ENCODE measurements at regions not wholly inside any gene's neighbourhood (a gene's known extent, or its start where the extent isn't known, plus 50 kb on each side); places are given as distances from the start of the nearest gene placed in this dataset.
"Not testable (repeated sequence)": the region's sequence is repeated elsewhere in the genome, so short reads cannot be mapped to it uniquely, and the experiment has no call there.

GRCh38 chr16:48960830-48961229 is 320.8 kb downstream of the CBLN1 start:
- no peak for DNase-seq
- Histone ChIP-seq H3K4me1 (peaks cover 19% of the 10 kb centered on the region), H3K27me3 (ENCODE audit: low read depth) (no peaks in the 10 kb centered on the region), H3K9me3 (replicated peaks) (no peaks in the 10 kb centered on the region), H3K27ac (replicated peaks) (no peak overlapping the region), H3K4me3 (no peak overlapping the region), H3K36me3 (no peaks in the 10 kb centered on the region)
- no peak for TF ChIP-seq CTCF (IDR thresholded peaks at IDR 0.05; ENCODE audit: borderline replicate concordance)
- intact Hi-C loops (cut with micrococcal nuclease), result no loop called here

GRCh38 chr16:48959747-48960146 is 321.9 kb downstream of the CBLN1 start:
- DNase-seq, result no peak
- Histone ChIP-seq H3K4me3 (no peak overlapping the region), H3K27ac (replicated peaks) (no peak overlapping the region), H3K4me1 (peaks cover 22% of the 10 kb centered on the region), H3K9me3 (replicated peaks) (no peaks in the 10 kb centered on the region), H3K36me3 (no peaks in the 10 kb centered on the region), H3K27me3 (ENCODE audit: low read depth) (no peaks in the 10 kb centered on the region)
- TF ChIP-seq CTCF (IDR thresholded peaks at IDR 0.05; ENCODE audit: borderline replicate concordance), result no peak
- intact Hi-C loops (cut with micrococcal nuclease), result no loop called here

- no peaks in the 10 kb centered on the region for H3K27me3 ChIP-seq (ENCODE audit: low read depth)
- H3K36me3 ChIP-seq, result no peaks in the 10 kb centered on the region
- H3K9me3 ChIP-seq (replicated peaks), result no peaks in the 10 kb centered on the region
- peaks cover 22% of the 10 kb centered on the region for H3K4me1 ChIP-seq
- H3K4me3 ChIP-seq, result no peak overlapping the region
- H3K27ac ChIP-seq (replicated peaks), result no peak overlapping the region
- intact Hi-C loops (cut with micrococcal nuclease), result no loop called here
- TF ChIP-seq CTCF (IDR thresholded peaks at IDR 0.05; ENCODE audit: borderline replicate concordance), result no peak
- no peak for DNase-seq
Observed at GRCh38 chr16:48959204-48959603, 322.4 kb downstream of the CBLN1 start.

GRCh38 chr16:48958681-48959080 is 323.0 kb downstream of the CBLN1 start:
- DNase-seq, result no peak
- H3K27ac ChIP-seq (replicated peaks), result no peak overlapping the region
- no peaks in the 10 kb centered on the region for H3K27me3 ChIP-seq (ENCODE audit: low read depth)
- no peaks in the 10 kb centered on the region for H3K36me3 ChIP-seq
- intact Hi-C loops (cut with micrococcal nuclease), result no loop called here
- peaks cover 22% of the 10 kb centered on the region for H3K4me1 ChIP-seq
- H3K9me3 ChIP-seq (replicated peaks), result no peaks in the 10 kb centered on the region
- H3K4me3 ChIP-seq, result no peak overlapping the region
- TF ChIP-seq CTCF (IDR thresholded peaks at IDR 0.05; ENCODE audit: borderline replicate concordance), result no peak

GRCh38 chr16:48956620-48957019 is 325.0 kb downstream of the CBLN1 start:
- no peak overlapping the region for H3K27ac ChIP-seq (replicated peaks)
- no peak for DNase-seq
- H3K9me3 ChIP-seq (replicated peaks), result no peaks in the 10 kb centered on the region
- intact Hi-C loops (cut with micrococcal nuclease), result no loop called here
- H3K36me3 ChIP-seq, result no peaks in the 10 kb centered on the region
- H3K27me3 ChIP-seq (ENCODE audit: low read depth), result no peaks in the 10 kb centered on the region
- peaks cover 22% of the 10 kb centered on the region for H3K4me1 ChIP-seq
- TF ChIP-seq CTCF (IDR thresholded peaks at IDR 0.05; ENCODE audit: borderline replicate concordance), result no peak
- no peak overlapping the region for H3K4me3 ChIP-seq

- DNase-seq, result no peak
- intact Hi-C loops (cut with micrococcal nuclease), result no loop called here
- H3K27ac ChIP-seq (replicated peaks), result no peak overlapping the region
Observed at GRCh38 chr16:48955837-48956236, 325.8 kb downstream of the CBLN1 start.

GRCh38 chr16:48951621-48952125 is 330.0 kb downstream of the CBLN1 start:
- H3K27me3 ChIP-seq (ENCODE audit: low read depth); H3K27ac ChIP-seq (replicated peaks); H3K4me3 ChIP-seq; H3K36me3 ChIP-seq; DNase-seq; intact Hi-C loops (cut with micrococcal nuclease); H3K9me3 ChIP-seq (replicated peaks): not testable (repeated sequence)
- H3K4me1 ChIP-seq, result peaks cover 16% of the 10 kb centered on the region

More at GRCh38 chr16:48955837-48956236, 325.8 kb downstream of the CBLN1 start:
- Histone ChIP-seq H3K4me3 (no peak overlapping the region), H3K36me3 (no peaks in the 10 kb centered on the region), H3K27me3 (ENCODE audit: low read depth) (no peaks in the 10 kb centered on the region), H3K4me1 (peaks cover 22% of the 10 kb centered on the region), H3K9me3 (replicated peaks) (no peaks in the 10 kb centered on the region)
- no peak for TF ChIP-seq CTCF (IDR thresholded peaks at IDR 0.05; ENCODE audit: borderline replicate concordance)

All from left ventricle myocardium inferior (tissue), 1 donor.